HEK293T (cell line): ENCODE measurements at regions not wholly inside any gene's neighbourhood (a gene's known extent, or its start where the extent isn't known, plus 50 kb on each side); places are given as distances from the start of the nearest gene placed in this dataset.

Experiments used
- BHLHE40 ChIP-seq: fragments of 450-650 bp; IDR thresholded peaks from 2 replicates; pipeline ENCODE4 v1.6.1; 2016; ENCODE audit warnings: mild to moderate bottlenecking, moderate library complexity, borderline replicate concordance
- ELF4 ChIP-seq: fragments of 450-650 bp; IDR thresholded peaks from 2 replicates; pipeline ENCODE4 v1.6.1; 2017; ENCODE audit warnings: antibody characterized with exemption
- SP1 ChIP-seq: fragments of 450-650 bp; IDR thresholded peaks from 2 replicates; pipeline ENCODE4 v1.6.1; 2017
- TF ChIP-seq, protein P1 (sequence below): fragments of 450-650 bp; IDR thresholded peaks from 2 replicates; pipeline ENCODE4 v1.6.1; 2016

DNA sequence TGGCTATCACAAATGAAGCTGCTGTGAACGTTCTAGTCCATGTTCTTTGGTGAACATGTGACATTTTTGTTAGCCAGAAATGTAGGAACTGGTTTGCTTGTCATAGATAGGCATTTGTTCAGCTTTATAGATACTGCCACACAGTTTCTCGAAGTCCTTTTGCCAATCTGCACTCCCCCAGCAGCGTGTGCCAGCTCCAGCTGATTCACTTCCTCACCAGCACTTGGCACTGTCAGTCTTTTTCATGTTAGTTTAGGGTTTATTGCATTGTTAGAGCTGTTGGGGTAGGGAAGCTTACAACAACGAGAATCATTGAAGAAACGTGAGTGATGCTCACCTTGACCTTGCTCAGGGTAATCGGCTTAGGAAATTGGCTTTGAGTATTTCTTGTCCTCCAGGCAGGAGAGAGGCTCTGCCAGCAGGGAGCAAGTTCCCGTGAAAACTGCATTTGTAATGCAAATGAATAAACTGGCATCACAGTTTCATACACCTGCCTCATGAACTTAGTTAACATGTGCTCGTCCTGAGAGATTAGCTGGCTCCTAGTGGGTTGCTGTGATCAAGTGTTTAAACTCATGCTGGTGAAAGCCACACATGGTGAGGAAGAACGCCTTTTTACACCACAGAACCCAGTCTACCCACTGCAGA is 83.9 kb downstream of the ING1 start:
- TF ChIP-seq SP1, result no peak
- no peak for TF ChIP-seq BHLHE40
- TF ChIP-seq, protein P1, sequence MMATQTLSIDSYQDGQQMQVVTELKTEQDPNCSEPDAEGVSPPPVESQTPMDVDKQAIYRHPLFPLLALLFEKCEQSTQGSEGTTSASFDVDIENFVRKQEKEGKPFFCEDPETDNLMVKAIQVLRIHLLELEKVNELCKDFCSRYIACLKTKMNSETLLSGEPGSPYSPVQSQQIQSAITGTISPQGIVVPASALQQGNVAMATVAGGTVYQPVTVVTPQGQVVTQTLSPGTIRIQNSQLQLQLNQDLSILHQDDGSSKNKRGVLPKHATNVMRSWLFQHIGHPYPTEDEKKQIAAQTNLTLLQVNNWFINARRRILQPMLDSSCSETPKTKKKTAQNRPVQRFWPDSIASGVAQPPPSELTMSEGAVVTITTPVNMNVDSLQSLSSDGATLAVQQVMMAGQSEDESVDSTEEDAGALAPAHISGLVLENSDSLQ, result no peak
- no peak for TF ChIP-seq ELF4
